ENCODE measurements at regions not wholly inside any gene's neighbourhood (a gene's known extent, or its start where the extent isn't known, plus 50 kb on each side); places are given as distances from the start of the nearest gene placed in this dataset.

- TF ChIP-seq, protein P1, sequence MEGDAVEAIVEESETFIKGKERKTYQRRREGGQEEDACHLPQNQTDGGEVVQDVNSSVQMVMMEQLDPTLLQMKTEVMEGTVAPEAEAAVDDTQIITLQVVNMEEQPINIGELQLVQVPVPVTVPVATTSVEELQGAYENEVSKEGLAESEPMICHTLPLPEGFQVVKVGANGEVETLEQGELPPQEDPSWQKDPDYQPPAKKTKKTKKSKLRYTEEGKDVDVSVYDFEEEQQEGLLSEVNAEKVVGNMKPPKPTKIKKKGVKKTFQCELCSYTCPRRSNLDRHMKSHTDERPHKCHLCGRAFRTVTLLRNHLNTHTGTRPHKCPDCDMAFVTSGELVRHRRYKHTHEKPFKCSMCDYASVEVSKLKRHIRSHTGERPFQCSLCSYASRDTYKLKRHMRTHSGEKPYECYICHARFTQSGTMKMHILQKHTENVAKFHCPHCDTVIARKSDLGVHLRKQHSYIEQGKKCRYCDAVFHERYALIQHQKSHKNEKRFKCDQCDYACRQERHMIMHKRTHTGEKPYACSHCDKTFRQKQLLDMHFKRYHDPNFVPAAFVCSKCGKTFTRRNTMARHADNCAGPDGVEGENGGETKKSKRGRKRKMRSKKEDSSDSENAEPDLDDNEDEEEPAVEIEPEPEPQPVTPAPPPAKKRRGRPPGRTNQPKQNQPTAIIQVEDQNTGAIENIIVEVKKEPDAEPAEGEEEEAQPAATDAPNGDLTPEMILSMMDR (IDR thresholded peaks at IDR 0.05): no peak
- TF ChIP-seq POLR2AphosphoS5 (IDR thresholded peaks at IDR 0.05; ENCODE audit: low read depth, low read length) (no peak), TCF7L2 (IDR thresholded peaks at IDR 0.05; ENCODE audit: low read depth, low read length) (no peak), SIN3A (IDR thresholded peaks at IDR 0.05; ENCODE audit: borderline replicate concordance, insufficient read depth, low read depth, low read length) (no peak)
- TF ChIP-seq, protein P2, sequence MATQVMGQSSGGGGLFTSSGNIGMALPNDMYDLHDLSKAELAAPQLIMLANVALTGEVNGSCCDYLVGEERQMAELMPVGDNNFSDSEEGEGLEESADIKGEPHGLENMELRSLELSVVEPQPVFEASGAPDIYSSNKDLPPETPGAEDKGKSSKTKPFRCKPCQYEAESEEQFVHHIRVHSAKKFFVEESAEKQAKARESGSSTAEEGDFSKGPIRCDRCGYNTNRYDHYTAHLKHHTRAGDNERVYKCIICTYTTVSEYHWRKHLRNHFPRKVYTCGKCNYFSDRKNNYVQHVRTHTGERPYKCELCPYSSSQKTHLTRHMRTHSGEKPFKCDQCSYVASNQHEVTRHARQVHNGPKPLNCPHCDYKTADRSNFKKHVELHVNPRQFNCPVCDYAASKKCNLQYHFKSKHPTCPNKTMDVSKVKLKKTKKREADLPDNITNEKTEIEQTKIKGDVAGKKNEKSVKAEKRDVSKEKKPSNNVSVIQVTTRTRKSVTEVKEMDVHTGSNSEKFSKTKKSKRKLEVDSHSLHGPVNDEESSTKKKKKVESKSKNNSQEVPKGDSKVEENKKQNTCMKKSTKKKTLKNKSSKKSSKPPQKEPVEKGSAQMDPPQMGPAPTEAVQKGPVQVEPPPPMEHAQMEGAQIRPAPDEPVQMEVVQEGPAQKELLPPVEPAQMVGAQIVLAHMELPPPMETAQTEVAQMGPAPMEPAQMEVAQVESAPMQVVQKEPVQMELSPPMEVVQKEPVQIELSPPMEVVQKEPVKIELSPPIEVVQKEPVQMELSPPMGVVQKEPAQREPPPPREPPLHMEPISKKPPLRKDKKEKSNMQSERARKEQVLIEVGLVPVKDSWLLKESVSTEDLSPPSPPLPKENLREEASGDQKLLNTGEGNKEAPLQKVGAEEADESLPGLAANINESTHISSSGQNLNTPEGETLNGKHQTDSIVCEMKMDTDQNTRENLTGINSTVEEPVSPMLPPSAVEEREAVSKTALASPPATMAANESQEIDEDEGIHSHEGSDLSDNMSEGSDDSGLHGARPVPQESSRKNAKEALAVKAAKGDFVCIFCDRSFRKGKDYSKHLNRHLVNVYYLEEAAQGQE (IDR thresholded peaks at IDR 0.05; ENCODE audit: insufficient read depth in 1 of 2, low read depth in 2 of 2, low read length in 1 of 2): no peak
Observed at GRCh38 chr17:79537686-79538085, 73.2 kb downstream of the RBFOX3 start.
